BE2C (cell line): ENCODE measurements at regions not wholly inside any gene's neighbourhood (a gene's known extent, or its start where the extent isn't known, plus 50 kb on each side); places are given as distances from the start of the nearest gene placed in this dataset.

ENCODE experiments used
- DNase-seq: peaks from one replicate; pipeline ENCODE4 v3.0.0-alpha.2; 2020
- H3K27me3 ChIP-seq: fragments of 250-450 bp; sonication (Bioruptor Pico); 2 replicates; pipeline ENCODE4 v1.5.1; 2020; ENCODE audit warnings: mild to moderate bottlenecking
- H3K36me3 ChIP-seq: fragments of 250-450 bp; sonication (Bioruptor Pico); 2 replicates; pipeline ENCODE4 v1.5.1; 2020; ENCODE audit warnings: mild to moderate bottlenecking
- H3K4me1 ChIP-seq: fragments of 250-450 bp; sonication (Bioruptor Pico); 2 replicates; pipeline ENCODE4 v1.5.1; 2020
- H3K4me3 ChIP-seq: 2 replicates; pipeline ENCODE4 v1.5.1; 2011; ENCODE audit warnings: low read depth, low read length
- H3K9me3 ChIP-seq: fragments of 250-450 bp; sonication (Bioruptor Pico); 2 replicates; pipeline ENCODE4 v1.5.1; 2020
- CTCF ChIP-seq: IDR thresholded peaks from 2 replicates; pipeline ENCODE4 v1.5.1; 2012; ENCODE audit warnings: mild to moderate bottlenecking, low read depth, low read length

DNA sequence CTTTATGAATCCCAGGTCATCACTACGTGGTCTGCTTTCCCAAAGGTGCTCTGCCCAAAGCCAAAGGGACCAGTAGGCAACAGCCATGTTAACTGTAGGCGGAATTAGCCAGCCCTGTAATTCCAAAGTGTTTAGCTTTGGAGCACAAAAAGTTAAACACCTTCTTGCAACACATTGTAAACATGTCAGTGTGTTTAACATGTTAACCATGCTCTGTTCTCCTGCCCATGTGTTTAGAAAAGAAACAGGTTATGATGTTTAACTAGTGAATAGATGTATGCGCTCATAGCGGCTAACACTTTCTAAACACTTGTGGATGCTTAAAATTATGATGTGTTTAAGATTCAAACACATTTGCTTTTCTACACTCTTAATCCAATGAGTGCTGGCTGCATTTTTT lies 292.4 kb downstream of the SRBD1 start:
- H3K9me3 ChIP-seq = no peaks in the 10 kb centered on the region
- no peaks in the 10 kb centered on the region for H3K4me1 ChIP-seq
- H3K27me3 ChIP-seq = no peaks in the 10 kb centered on the region
- TF ChIP-seq CTCF = no peak
- H3K4me3 ChIP-seq = no peak overlapping the region
- no peak for DNase-seq
- H3K36me3 ChIP-seq = no peaks in the 10 kb centered on the region

- DNase-seq = no peak
- Histone ChIP-seq H3K27me3 (no peaks in the 10 kb centered on the region), H3K4me3 (no peak overlapping the region), H3K36me3 (no peaks in the 10 kb centered on the region), H3K4me1 (no peaks in the 10 kb centered on the region), H3K9me3 (no peaks in the 10 kb centered on the region)
- TF ChIP-seq CTCF = no peak
Observed at GRCh38 chr2:45316576-45317338, 294.3 kb downstream of the SRBD1 start.

GRCh38 chr2:45315861-45316260 lies 295.2 kb downstream of the SRBD1 start:
- H3K36me3 ChIP-seq = no peaks in the 10 kb centered on the region
- no peaks in the 10 kb centered on the region for H3K4me1 ChIP-seq
- TF ChIP-seq CTCF = no peak
- no peak overlapping the region for H3K4me3 ChIP-seq
- no peaks in the 10 kb centered on the region for H3K27me3 ChIP-seq
- no peaks in the 10 kb centered on the region for H3K9me3 ChIP-seq
- DNase-seq = no peak

DNA sequence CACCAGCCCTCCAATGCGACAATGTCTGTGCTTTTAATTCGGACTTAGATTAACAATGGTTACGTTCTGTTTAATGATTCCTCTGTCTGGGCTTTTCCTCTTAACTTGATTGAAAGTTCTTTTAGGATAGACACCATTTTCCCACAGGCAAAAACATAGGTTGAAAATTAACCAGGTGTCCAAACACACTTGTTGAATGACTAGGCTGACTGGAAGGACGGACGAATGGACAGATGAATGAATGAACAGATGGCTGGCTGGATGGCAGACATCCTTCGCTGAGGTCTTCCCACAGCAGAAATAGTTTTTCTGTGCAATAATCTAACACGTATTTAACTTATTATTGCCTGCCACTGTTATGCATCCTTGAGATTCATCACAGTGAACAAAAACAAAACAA lies 298.8 kb downstream of the SRBD1 start:
- Histone ChIP-seq H3K4me3 (no peak overlapping the region), H3K9me3 (no peaks in the 10 kb centered on the region), H3K4me1 (no peaks in the 10 kb centered on the region), H3K27me3 (no peaks in the 10 kb centered on the region), H3K36me3 (no peaks in the 10 kb centered on the region)
- no peak for DNase-seq
- TF ChIP-seq CTCF = no peak

GRCh38 chr2:45311559-45311958 lies 299.5 kb downstream of the SRBD1 start:
- no peaks in the 10 kb centered on the region for H3K36me3 ChIP-seq
- H3K27me3 ChIP-seq = no peaks in the 10 kb centered on the region
- H3K9me3 ChIP-seq = no peaks in the 10 kb centered on the region
- DNase-seq = no peak
- H3K4me3 ChIP-seq = no peak overlapping the region
- TF ChIP-seq CTCF = no peak
- H3K4me1 ChIP-seq = no peaks in the 10 kb centered on the region

DNA sequence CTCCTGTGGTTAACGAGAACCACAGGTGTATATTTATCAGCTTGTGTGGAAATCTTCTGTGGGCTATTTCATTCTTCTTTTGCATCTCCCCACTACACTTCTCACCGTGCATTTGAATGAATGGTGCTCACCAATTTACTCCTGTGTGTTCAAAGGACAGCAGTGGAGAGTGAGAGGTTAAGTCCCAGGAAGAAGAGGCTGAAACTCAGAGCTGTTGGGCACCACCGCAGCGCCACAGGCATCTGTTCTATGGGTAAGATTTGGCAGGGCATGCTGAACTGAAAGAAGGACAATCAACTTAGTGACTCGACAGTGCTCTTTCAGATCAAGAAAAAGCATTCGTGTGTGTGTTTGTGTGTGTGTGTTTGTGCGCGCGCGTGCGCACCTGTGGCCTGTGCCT lies 297.9 kb upstream of the SIX2 start:
- Histone ChIP-seq H3K27me3 (no peaks in the 10 kb centered on the region), H3K36me3 (no peaks in the 10 kb centered on the region), H3K4me1 (no peaks in the 10 kb centered on the region), H3K9me3 (no peaks in the 10 kb centered on the region), H3K4me3 (no peak overlapping the region)
- TF ChIP-seq CTCF = no peak
- no peak for DNase-seq
